ENCODE measurements at regions not wholly inside any gene's neighbourhood (a gene's known extent, or its start where the extent isn't known, plus 50 kb on each side); places are given as distances from the start of the nearest gene placed in this dataset.

DNA sequence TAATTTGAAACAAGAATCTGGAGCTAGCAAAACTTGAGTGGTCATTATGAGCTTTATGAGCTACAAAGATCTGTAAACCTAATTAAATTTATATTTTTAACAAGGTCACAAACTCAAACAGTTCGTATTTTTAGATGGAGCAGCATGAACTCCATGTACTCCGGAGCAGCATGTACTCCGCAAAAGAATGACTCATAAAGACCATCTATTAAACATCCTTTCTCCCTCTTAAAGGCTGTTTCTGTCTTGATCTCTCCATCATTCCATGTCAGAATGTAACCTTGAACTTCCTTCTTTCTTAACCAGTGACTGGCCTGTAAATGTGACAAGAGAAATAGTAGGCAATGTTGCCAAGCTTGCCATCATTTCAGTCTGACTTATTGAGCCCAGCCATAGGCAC lies 696.9 kb downstream of the ZNF385D start:
- TF ChIP-seq, protein P1, sequence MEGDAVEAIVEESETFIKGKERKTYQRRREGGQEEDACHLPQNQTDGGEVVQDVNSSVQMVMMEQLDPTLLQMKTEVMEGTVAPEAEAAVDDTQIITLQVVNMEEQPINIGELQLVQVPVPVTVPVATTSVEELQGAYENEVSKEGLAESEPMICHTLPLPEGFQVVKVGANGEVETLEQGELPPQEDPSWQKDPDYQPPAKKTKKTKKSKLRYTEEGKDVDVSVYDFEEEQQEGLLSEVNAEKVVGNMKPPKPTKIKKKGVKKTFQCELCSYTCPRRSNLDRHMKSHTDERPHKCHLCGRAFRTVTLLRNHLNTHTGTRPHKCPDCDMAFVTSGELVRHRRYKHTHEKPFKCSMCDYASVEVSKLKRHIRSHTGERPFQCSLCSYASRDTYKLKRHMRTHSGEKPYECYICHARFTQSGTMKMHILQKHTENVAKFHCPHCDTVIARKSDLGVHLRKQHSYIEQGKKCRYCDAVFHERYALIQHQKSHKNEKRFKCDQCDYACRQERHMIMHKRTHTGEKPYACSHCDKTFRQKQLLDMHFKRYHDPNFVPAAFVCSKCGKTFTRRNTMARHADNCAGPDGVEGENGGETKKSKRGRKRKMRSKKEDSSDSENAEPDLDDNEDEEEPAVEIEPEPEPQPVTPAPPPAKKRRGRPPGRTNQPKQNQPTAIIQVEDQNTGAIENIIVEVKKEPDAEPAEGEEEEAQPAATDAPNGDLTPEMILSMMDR (conservative IDR thresholded peaks at IDR 0.05; ENCODE audit: low read length): no peak
- no peak for TF ChIP-seq EZH2phosphoT487 (IDR thresholded peaks at IDR 0.05; ENCODE audit: borderline replicate concordance)

Data from Loucy (cell line).